ENCODE measurements at regions not wholly inside any gene's neighbourhood (a gene's known extent, or its start where the extent isn't known, plus 50 kb on each side); places are given as distances from the start of the nearest gene placed in this dataset.

DNA sequence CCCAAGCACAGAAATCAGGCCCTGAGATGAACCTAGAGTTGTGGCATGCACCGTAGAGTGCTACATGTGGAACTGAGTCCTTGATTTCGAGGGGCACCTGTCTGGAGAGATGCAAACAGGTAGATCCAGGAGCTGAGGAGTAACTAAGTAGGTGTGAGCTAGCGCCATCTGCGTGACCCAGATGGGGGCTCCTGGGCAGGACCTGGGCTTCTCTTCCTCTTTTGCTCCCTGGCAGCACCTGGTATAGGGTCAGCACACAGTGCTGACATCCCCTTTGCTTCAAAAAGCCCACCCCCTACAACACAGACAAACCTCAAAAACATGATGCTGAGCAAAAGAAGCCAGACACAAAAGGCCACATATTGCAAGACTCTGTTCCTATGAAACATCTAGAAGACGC is 65.8 kb downstream of the PITPNM2 start:
- Histone ChIP-seq H3K56ac (replicated peaks; ENCODE audit: insufficient read length, low read depth, low read length) (no peak overlapping the region), H3K9ac (replicated peaks in 1 of 4; ENCODE audit: extremely low read depth in 1 of 4, low read depth in 3 of 4, low read length in 3 of 4) (no peak overlapping the region), H4K5ac (ENCODE audit: insufficient read length, low read depth, low read length) (no peak overlapping the region), H3K27me3 (replicated peaks in 1 of 4; ENCODE audit: control insufficient read depth in 3 of 4, extremely low read depth in 1 of 4, insufficient read depth in 3 of 4, low read length in 3 of 4) (no peaks in the 10 kb centered on the region), H3K9me3 (ENCODE audit: insufficient read depth in 2 of 2, low read depth in 1 of 2, low read length in 1 of 2) (no peaks in the 10 kb centered on the region), H3K23ac (ENCODE audit: insufficient read length) (no peak overlapping the region), H3K79me1 (ENCODE audit: low read depth, low read length) (0 out of 2 replicates have a peak, but pooled peaks cover 2% of the 10 kb centered on the region), H3K27ac (ENCODE audit: low read depth, low read length) (no peak overlapping the region), H3K4me1 (replicated peaks in 1 of 4; ENCODE audit: control insufficient read depth in 3 of 4, insufficient read depth in 4 of 4, low read length in 3 of 4) (peaks cover 0 to 6% (median 1%) of the 10 kb centered on the region in 4 experiments; a peak in 1 of 7 replicates), H3K23me2 (ENCODE audit: low read depth, low read length) (no peaks in the 10 kb centered on the region), H3K18ac (ENCODE audit: extremely low read depth, low read length) (no peak overlapping the region), H2BK15ac (ENCODE audit: low read length) (no peak overlapping the region), H3K4ac (replicated peaks; ENCODE audit: insufficient read length, low read depth, low read length) (no peak overlapping the region), H3K36me3 (ENCODE audit: control insufficient read depth in 2 of 4, insufficient read depth in 4 of 4, low read length in 3 of 4) (no peaks in the 10 kb centered on the region), H2BK5ac (ENCODE audit: low read depth, low read length) (no peak overlapping the region), H2BK12ac (ENCODE audit: low read depth, low read length) (no peak overlapping the region), H3K4me2 (ENCODE audit: insufficient read depth in 1 of 2, low read depth in 2 of 2, low read length in 2 of 2) (no peak overlapping the region), H2BK120ac (replicated peaks; ENCODE audit: low read depth, low read length) (no peak overlapping the region), H3K4me3 (ENCODE audit: extremely low read depth in 1 of 4, insufficient read depth in 2 of 4, low read depth in 3 of 4, low read length in 4 of 4) (no peak overlapping the region), H2AFZ (ENCODE audit: low read length) (no peak overlapping the region), H4K20me1 (replicated peaks in 1 of 2; ENCODE audit: control insufficient read depth in 1 of 2, insufficient read depth in 2 of 2, low read length in 2 of 2) (no peaks in the 10 kb centered on the region), H4K8ac (ENCODE audit: extremely low read depth, insufficient read depth, low read length) (no peak overlapping the region), H3K14ac (ENCODE audit: insufficient read length) (no peak overlapping the region), H2BK20ac (ENCODE audit: low read length) (no peak overlapping the region), H4K91ac (replicated peaks; ENCODE audit: insufficient read length, low read length) (no peak overlapping the region), H2AK5ac (ENCODE audit: low read depth, low read length) (no peak overlapping the region), H3K79me2 (ENCODE audit: control insufficient read depth in 1 of 2, insufficient read depth in 2 of 2, low read length in 2 of 2) (no peaks in the 10 kb centered on the region)
- no peak for FAIRE-seq
- CTCF ChIA-PET (ENCODE audit: partially characterized antibody), result interaction anchor here (0.7 to 1.7 kb wide), 7 partner anchors 15 to 59 kb away, joined by 3 to 5 read pairs (median 3); no protein-coding TSS in a partner anchor
- DNase-seq (ENCODE audit: low read depth in 1 of 2, low spot score in 2 of 2), result no peak
- WGBS, 2 experiments (ENCODE audit: extremely low coverage in 1 of 2, insufficient coverage in 1 of 2, insufficient read length in 1 of 2, insufficient replicate concordance in 2 of 2, low coverage in 1 of 2, low lambda C conversion rate in 2 of 2, missing lambda C conversion rate in 1 of 2), result 84% methylated on average over 5 of the region's 5 CpGs; no CpG with 5 or more reads in 1 of the 2 experiments
- TF ChIP-seq RNF2 (IDR thresholded peaks at IDR 0.05; ENCODE audit: borderline replicate concordance, low read depth, low read length, missing control alignments, poor library complexity, severe bottlenecking), result no peak
- TF ChIP-seq POLR2A (IDR thresholded peaks at IDR 0.05; ENCODE audit: control extremely low read depth in 1 of 2, low read depth in 2 of 2, low read length in 2 of 2), result no peak
- TF ChIP-seq RAD21 (IDR thresholded peaks at IDR 0.05 in 1 of 2, conservative IDR thresholded peaks at IDR 0.05 in 1 of 2; ENCODE audit: low read depth in 2 of 2, low read length in 2 of 2), result no peak
- TF ChIP-seq BCL11A (IDR thresholded peaks at IDR 0.05; ENCODE audit: low read depth in 2 of 2, low read length in 2 of 2), result no peak
- TF ChIP-seq NRF1 (IDR thresholded peaks at IDR 0.05; ENCODE audit: low read depth, low read length), result no peak
- no peak for TF ChIP-seq SUZ12 (IDR thresholded peaks at IDR 0.05; ENCODE audit: low read length)
- TF ChIP-seq SIX5 (IDR thresholded peaks at IDR 0.05; ENCODE audit: low read depth, low read length), result no peak
- TF ChIP-seq TBP (IDR thresholded peaks at IDR 0.05; ENCODE audit: low read depth, low read length), result no peak
- TF ChIP-seq, protein P1, sequence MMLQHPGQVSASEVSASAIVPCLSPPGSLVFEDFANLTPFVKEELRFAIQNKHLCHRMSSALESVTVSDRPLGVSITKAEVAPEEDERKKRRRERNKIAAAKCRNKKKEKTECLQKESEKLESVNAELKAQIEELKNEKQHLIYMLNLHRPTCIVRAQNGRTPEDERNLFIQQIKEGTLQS (IDR thresholded peaks at IDR 0.05; ENCODE audit: insufficient read depth, low read depth, low read length), result no peak
- TF ChIP-seq PHF8 (conservative IDR thresholded peaks at IDR 0.05; ENCODE audit: low read depth, low read length), result no peak
- TF ChIP-seq HDAC2 (IDR thresholded peaks at IDR 0.05; ENCODE audit: borderline replicate concordance in 1 of 2, low read depth in 2 of 2, low read length in 2 of 2), result no peak
- TF ChIP-seq HDAC6 (IDR thresholded peaks at IDR 0.05; ENCODE audit: low read depth, low read length), result no peak
- TF ChIP-seq NANOG (IDR thresholded peaks at IDR 0.05; ENCODE audit: insufficient read depth, low read depth, low read length, poor library complexity, severe bottlenecking), result no peak
- POLR2A ChIA-PET (ENCODE audit: partially characterized antibody), result interaction anchor here (1.4 to 1.6 kb wide), 2 partner anchors 10 to 106 kb away, joined by 3 to 7 read pairs; partner anchors contain the start of gene ARL6IP4
